ENCODE measurements at regions not wholly inside any gene's neighbourhood (a gene's known extent, or its start where the extent isn't known, plus 50 kb on each side); places are given as distances from the start of the nearest gene placed in this dataset.

DNA sequence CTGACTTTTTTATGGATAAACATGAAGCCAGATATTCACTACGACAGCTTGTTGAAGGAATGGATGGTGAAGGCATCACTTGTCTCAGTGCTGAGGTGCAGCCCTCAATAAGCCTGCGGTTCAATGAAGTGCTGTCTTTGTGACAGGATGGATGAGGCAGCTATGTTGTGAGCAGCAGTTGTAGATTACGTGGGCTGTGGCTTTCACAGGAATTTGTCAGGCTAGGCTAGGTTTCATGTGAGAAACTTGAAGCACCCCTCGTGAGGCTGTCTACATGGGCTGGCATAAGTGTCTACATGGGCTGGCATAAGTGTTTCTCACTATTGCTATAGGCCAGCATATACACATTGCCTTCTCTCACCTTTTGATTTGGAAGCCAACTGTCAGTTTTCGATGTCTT is 1050.0 kb downstream of the ADGRL3 start:
- TF ChIP-seq POLR2A (IDR thresholded peaks at IDR 0.05) = no peak
- TF ChIP-seq, protein P1, sequence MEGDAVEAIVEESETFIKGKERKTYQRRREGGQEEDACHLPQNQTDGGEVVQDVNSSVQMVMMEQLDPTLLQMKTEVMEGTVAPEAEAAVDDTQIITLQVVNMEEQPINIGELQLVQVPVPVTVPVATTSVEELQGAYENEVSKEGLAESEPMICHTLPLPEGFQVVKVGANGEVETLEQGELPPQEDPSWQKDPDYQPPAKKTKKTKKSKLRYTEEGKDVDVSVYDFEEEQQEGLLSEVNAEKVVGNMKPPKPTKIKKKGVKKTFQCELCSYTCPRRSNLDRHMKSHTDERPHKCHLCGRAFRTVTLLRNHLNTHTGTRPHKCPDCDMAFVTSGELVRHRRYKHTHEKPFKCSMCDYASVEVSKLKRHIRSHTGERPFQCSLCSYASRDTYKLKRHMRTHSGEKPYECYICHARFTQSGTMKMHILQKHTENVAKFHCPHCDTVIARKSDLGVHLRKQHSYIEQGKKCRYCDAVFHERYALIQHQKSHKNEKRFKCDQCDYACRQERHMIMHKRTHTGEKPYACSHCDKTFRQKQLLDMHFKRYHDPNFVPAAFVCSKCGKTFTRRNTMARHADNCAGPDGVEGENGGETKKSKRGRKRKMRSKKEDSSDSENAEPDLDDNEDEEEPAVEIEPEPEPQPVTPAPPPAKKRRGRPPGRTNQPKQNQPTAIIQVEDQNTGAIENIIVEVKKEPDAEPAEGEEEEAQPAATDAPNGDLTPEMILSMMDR (IDR thresholded peaks at IDR 0.05) = no peak
- TF ChIP-seq POLR2AphosphoS5 (IDR thresholded peaks at IDR 0.05) = no peak
